IMR-90 (cell line): ENCODE measurements at regions not wholly inside any gene's neighbourhood (a gene's known extent, or its start where the extent isn't known, plus 50 kb on each side); places are given as distances from the start of the nearest gene placed in this dataset.
"Not testable (repeated sequence)": the region's sequence is repeated elsewhere in the genome, so short reads cannot be mapped to it uniquely, and the experiment has no call there.

Experiments
- BHLHE40 ChIP-seq: fragments of 150-350 bp; IDR thresholded peaks from 2 replicates; pipeline ENCODE4 v1.6.1; 2016; ENCODE audit warnings: mild to moderate bottlenecking, low read depth, low read length
- CEBPB ChIP-seq: IDR thresholded peaks from 2 replicates; pipeline ENCODE4 v1.6.1; 2012; ENCODE audit warnings: low read depth, low read length, improper control_type of control experiment
- FOS ChIP-seq: fragments of 150-350 bp; IDR thresholded peaks from 2 replicates; pipeline ENCODE4 v1.6.1; 2016; ENCODE audit warnings: low read depth, low read length
- MAZ ChIP-seq: IDR thresholded peaks from 2 replicates; pipeline ENCODE4 v1.6.1; 2012; ENCODE audit warnings: low read depth, mild to moderate bottlenecking, low read length, improper control_type of control experiment, moderate library complexity, borderline replicate concordance
- MXI1 ChIP-seq: IDR thresholded peaks from 2 replicates; pipeline ENCODE4 v1.6.1; 2012; ENCODE audit warnings: low read depth, mild to moderate bottlenecking, low read length, moderate library complexity, borderline replicate concordance
- POLR2A ChIP-seq: IDR thresholded peaks from 2 replicates; pipeline ENCODE4 v1.6.1; 2012; ENCODE audit warnings: mild to moderate bottlenecking, low read depth, low read length
- RAD21 ChIP-seq: IDR thresholded peaks from 2 replicates; pipeline ENCODE4 v1.6.1; 2012; ENCODE audit warnings: low read length, improper control_type of control experiment
- RFX5 ChIP-seq: IDR thresholded peaks from 2 replicates; pipeline ENCODE4 v1.8.0; 2012; ENCODE audit warnings: low read depth, mild to moderate bottlenecking, low read length, moderate library complexity
- SMC3 ChIP-seq: fragments of 150-350 bp; IDR thresholded peaks from 2 replicates; pipeline ENCODE4 v1.6.1; 2016; ENCODE audit warnings: low read depth, mild to moderate bottlenecking, antibody characterized with exemption, low read length, moderate library complexity
- USF2 ChIP-seq: fragments of 150-350 bp; IDR thresholded peaks from 2 replicates; pipeline ENCODE4 v1.6.1; 2017; ENCODE audit warnings: mild to moderate bottlenecking, antibody characterized with exemption, low read length, low read depth
- TF ChIP-seq, protein P1 (sequence below): conservative IDR thresholded peaks from 2 replicates; pipeline ENCODE4 v1.5.1; 2012; ENCODE audit warnings: mild to moderate bottlenecking, low read depth, low read length, improper control_type of control experiment

GRCh38 chr7:81222692-81223091 lies 303.8 kb upstream of the SEMA3C start:
- TF ChIP-seq, protein P1, sequence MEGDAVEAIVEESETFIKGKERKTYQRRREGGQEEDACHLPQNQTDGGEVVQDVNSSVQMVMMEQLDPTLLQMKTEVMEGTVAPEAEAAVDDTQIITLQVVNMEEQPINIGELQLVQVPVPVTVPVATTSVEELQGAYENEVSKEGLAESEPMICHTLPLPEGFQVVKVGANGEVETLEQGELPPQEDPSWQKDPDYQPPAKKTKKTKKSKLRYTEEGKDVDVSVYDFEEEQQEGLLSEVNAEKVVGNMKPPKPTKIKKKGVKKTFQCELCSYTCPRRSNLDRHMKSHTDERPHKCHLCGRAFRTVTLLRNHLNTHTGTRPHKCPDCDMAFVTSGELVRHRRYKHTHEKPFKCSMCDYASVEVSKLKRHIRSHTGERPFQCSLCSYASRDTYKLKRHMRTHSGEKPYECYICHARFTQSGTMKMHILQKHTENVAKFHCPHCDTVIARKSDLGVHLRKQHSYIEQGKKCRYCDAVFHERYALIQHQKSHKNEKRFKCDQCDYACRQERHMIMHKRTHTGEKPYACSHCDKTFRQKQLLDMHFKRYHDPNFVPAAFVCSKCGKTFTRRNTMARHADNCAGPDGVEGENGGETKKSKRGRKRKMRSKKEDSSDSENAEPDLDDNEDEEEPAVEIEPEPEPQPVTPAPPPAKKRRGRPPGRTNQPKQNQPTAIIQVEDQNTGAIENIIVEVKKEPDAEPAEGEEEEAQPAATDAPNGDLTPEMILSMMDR: not testable (repeated sequence)
- TF ChIP-seq FOS, POLR2A, SMC3, MAZ, CEBPB, RAD21, BHLHE40, RFX5, USF2, MXI1: not testable (repeated sequence)
